GM21737 (cell line): ENCODE measurements at regions not wholly inside any gene's neighbourhood (a gene's known extent, or its start where the extent isn't known, plus 50 kb on each side); places are given as distances from the start of the nearest gene placed in this dataset.
"Not testable (repeated sequence)": the region's sequence is repeated elsewhere in the genome, so short reads cannot be mapped to it uniquely, and the experiment has no call there.

Source experiments
- ATAC-seq: cut with Tn5 transposase; IDR thresholded peaks from one replicate; pipeline ENCODE4 v1.9.1; 2021; ENCODE audit warnings: mild to moderate bottlenecking, moderate library complexity; ENCODE audit not compliant: unreplicated experiment

GRCh38 chr12:124477107-124477915 lies 90.1 kb downstream of the NCOR2 start:
- no peak for ATAC-seq

GRCh38 chr12:124476011-124476400 lies 91.4 kb downstream of the NCOR2 start:
- ATAC-seq = no peak

- no peak for ATAC-seq
These were observed 92.0 kb downstream of the NCOR2 start for GRCh38 chr12:124475295-124476010.

- no peak for ATAC-seq
These were observed 92.7 kb downstream of the NCOR2 start for GRCh38 chr12:124474709-124475108.

- ATAC-seq = no peak
These were observed 94.6 kb downstream of the NCOR2 start for GRCh38 chr12:124472690-124473279.

GRCh38 chr12:124471828-124472227 lies 95.6 kb downstream of the NCOR2 start:
- ATAC-seq = no peak

- no peak for ATAC-seq
These were observed 96.6 kb downstream of the NCOR2 start for GRCh38 chr12:124470806-124471205.

- no peak for ATAC-seq
These were observed 97.3 kb downstream of the NCOR2 start for GRCh38 chr12:124470139-124470538.

- no peak for ATAC-seq
These were observed 98.1 kb downstream of the NCOR2 start for GRCh38 chr12:124469193-124469888.

GRCh38 chr12:124467549-124467948 lies 99.9 kb downstream of the NCOR2 start:
- not testable (repeated sequence) for ATAC-seq

GRCh38 chr12:124466216-124467128 lies 100.9 kb downstream of the NCOR2 start:
- peak; percentile 88 for ATAC-seq

GRCh38 chr12:124465473-124465872 lies 101.9 kb downstream of the NCOR2 start:
- ATAC-seq = no peak

- ATAC-seq = no peak
These were observed 102.6 kb downstream of the NCOR2 start for GRCh38 chr12:124464830-124465229.

GRCh38 chr12:124464062-124464461 lies 103.3 kb downstream of the NCOR2 start:
- ATAC-seq = no peak

- ATAC-seq = no peak
These were observed 104.0 kb downstream of the NCOR2 start for GRCh38 chr12:124463341-124463921.

GRCh38 chr12:124462750-124463149 lies 104.7 kb downstream of the NCOR2 start:
- ATAC-seq = no peak

- no peak for ATAC-seq
These were observed 105.4 kb downstream of the NCOR2 start for GRCh38 chr12:124461851-124462623.

GRCh38 chr12:124461241-124461673 lies 106.2 kb downstream of the NCOR2 start:
- ATAC-seq = no peak

GRCh38 chr12:124460771-124461170 lies 106.6 kb downstream of the NCOR2 start:
- no peak for ATAC-seq
